ENCODE measurements at regions not wholly inside any gene's neighbourhood (a gene's known extent, or its start where the extent isn't known, plus 50 kb on each side); places are given as distances from the start of the nearest gene placed in this dataset.

- H3K4me3 ChIP-seq (ENCODE audit: low read depth, low read length): no peak overlapping the region
- no peak overlapping the region for H3K9ac ChIP-seq
- no peak for TF ChIP-seq CTCF (IDR thresholded peaks at IDR 0.05)
- no peaks in the 10 kb centered on the region for H3K4me1 ChIP-seq
- no peaks in the 10 kb centered on the region for H3K79me2 ChIP-seq
- no peaks in the 10 kb centered on the region for H3K36me3 ChIP-seq (ENCODE audit: control insufficient read depth, insufficient read depth, low read length)
- no peaks in the 10 kb centered on the region for H3K9me3 ChIP-seq (ENCODE audit: control insufficient read depth, low read length)
- H3K27me3 ChIP-seq (ENCODE audit: control insufficient read depth, insufficient read depth, low read length): no peaks in the 10 kb centered on the region
- no peak overlapping the region for H3K4me2 ChIP-seq (ENCODE audit: low read length)
- H2AFZ ChIP-seq: no peak overlapping the region
- H3K27ac ChIP-seq: no peak overlapping the region
Observed at GRCh38 chr4:141339391-141339790, 118.7 kb downstream of the ZNF330 start.

GRCh38 chr4:141339966-141340365, 119.3 kb downstream of the ZNF330 start:
- Histone ChIP-seq H3K4me2 (ENCODE audit: low read length) (no peak overlapping the region), H2AFZ (no peak overlapping the region), H3K27me3 (ENCODE audit: control insufficient read depth, insufficient read depth, low read length) (no peaks in the 10 kb centered on the region), H3K36me3 (ENCODE audit: control insufficient read depth, insufficient read depth, low read length) (no peaks in the 10 kb centered on the region), H3K27ac (no peak overlapping the region), H3K9me3 (ENCODE audit: control insufficient read depth, low read length) (no peaks in the 10 kb centered on the region), H3K4me3 (ENCODE audit: low read depth, low read length) (no peak overlapping the region), H3K79me2 (no peaks in the 10 kb centered on the region), H3K9ac (no peak overlapping the region), H3K4me1 (no peaks in the 10 kb centered on the region)
- TF ChIP-seq CTCF (IDR thresholded peaks at IDR 0.05): no peak

GRCh38 chr4:141340458-141340857, 119.8 kb downstream of the ZNF330 start:
- Histone ChIP-seq H3K4me3 (ENCODE audit: low read depth, low read length) (no peak overlapping the region), H3K27ac (no peak overlapping the region), H3K9me3 (ENCODE audit: control insufficient read depth, low read length) (no peaks in the 10 kb centered on the region), H2AFZ (no peak overlapping the region), H3K4me2 (ENCODE audit: low read length) (no peak overlapping the region), H3K9ac (no peak overlapping the region), H3K27me3 (ENCODE audit: control insufficient read depth, insufficient read depth, low read length) (no peaks in the 10 kb centered on the region), H3K36me3 (ENCODE audit: control insufficient read depth, insufficient read depth, low read length) (no peaks in the 10 kb centered on the region), H3K4me1 (no peaks in the 10 kb centered on the region), H3K79me2 (no peaks in the 10 kb centered on the region)
- no peak for TF ChIP-seq CTCF (IDR thresholded peaks at IDR 0.05)

- Histone ChIP-seq H3K4me1 (no peaks in the 10 kb centered on the region), H2AFZ (no peak overlapping the region), H3K4me3 (ENCODE audit: low read depth, low read length) (no peak overlapping the region), H3K4me2 (ENCODE audit: low read length) (no peak overlapping the region), H3K9me3 (ENCODE audit: control insufficient read depth, low read length) (no peaks in the 10 kb centered on the region), H3K79me2 (no peaks in the 10 kb centered on the region), H3K36me3 (ENCODE audit: control insufficient read depth, insufficient read depth, low read length) (no peaks in the 10 kb centered on the region), H3K27ac (no peak overlapping the region), H3K9ac (no peak overlapping the region), H3K27me3 (ENCODE audit: control insufficient read depth, insufficient read depth, low read length) (no peaks in the 10 kb centered on the region)
- no peak for TF ChIP-seq CTCF (IDR thresholded peaks at IDR 0.05)
Observed at GRCh38 chr4:141346144-141346543, 125.4 kb downstream of the ZNF330 start.

- H3K4me1 ChIP-seq: no peaks in the 10 kb centered on the region
- TF ChIP-seq CTCF (IDR thresholded peaks at IDR 0.05): no peak
- no peak overlapping the region for H3K4me2 ChIP-seq (ENCODE audit: low read length)
- H3K9ac ChIP-seq: no peak overlapping the region
- H2AFZ ChIP-seq: no peak overlapping the region
- H3K4me3 ChIP-seq (ENCODE audit: low read depth, low read length): no peak overlapping the region
- H3K9me3 ChIP-seq (ENCODE audit: control insufficient read depth, low read length): no peaks in the 10 kb centered on the region
- H3K27ac ChIP-seq: no peak overlapping the region
- no peaks in the 10 kb centered on the region for H3K36me3 ChIP-seq (ENCODE audit: control insufficient read depth, insufficient read depth, low read length)
- no peaks in the 10 kb centered on the region for H3K79me2 ChIP-seq
- H3K27me3 ChIP-seq (ENCODE audit: control insufficient read depth, insufficient read depth, low read length): no peaks in the 10 kb centered on the region
Observed at GRCh38 chr4:141347684-141348083, 127.0 kb downstream of the ZNF330 start.

Data from parathyroid adenoma (tissue), 2 donors.